ENCODE measurements at regions not wholly inside any gene's neighbourhood (a gene's known extent, or its start where the extent isn't known, plus 50 kb on each side); places are given as distances from the start of the nearest gene placed in this dataset.

DNA sequence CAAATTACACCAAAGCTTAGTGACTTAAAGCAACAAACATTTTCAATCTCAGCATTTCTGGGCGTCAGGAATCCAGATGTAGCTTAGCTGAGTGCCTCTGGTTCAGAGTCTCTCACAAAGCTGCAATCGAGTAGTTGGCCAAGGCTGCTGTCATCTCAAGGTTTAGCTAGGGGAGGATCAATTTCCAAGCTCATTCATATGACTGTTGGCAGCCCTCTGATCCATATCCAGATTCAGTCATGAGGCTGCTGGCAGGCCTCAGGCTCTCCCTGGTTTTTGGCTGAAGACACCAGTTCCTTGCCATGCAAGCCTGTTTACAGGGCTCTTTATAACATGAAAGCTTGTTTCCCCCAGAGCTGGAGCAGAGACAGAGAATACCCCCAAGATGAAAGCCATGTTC, 419.5 kb upstream of the TLE4 start:
- DNase-seq (ENCODE audit: low spot score), result no peak

DNA sequence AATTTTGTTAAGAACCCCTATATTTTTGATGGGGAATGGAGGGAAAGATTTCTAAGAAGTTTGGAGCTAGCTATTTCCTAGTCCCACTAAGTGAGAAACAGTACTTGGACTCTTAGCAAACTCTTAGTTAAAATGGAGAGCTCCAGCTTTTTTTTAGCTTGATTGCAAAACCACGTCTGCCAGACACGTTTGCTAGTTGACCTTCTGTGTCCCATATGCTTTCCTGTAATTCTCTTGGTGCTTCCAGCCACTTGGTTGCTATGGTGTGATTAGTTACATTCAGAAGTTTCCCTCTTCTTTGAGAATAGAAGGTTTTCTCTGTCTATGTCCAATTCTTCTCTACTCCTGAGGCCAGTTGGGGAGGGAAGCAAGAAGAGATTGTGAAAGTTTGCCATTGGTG, 417.0 kb upstream of the TLE4 start:
- DNase-seq (ENCODE audit: low spot score), result no peak

DNA sequence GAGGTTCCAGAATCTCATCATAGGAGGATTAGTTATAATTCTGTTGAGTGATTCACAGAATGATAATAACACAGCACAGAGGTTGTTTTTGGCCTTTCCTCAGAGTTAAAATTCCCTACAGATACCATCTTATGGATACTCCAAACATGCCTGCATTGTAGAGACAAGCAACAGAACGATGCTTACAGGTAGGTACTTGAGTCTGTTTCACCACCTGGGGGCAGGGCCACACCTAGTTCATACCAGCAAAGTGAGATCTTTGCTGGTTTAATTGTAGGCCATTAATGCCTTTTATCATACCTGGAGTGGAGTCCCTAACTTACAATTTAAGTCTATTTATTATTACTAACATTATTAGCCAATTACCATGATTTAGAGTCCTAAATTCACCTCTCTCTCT, 416.5 kb upstream of the TLE4 start:
- no peak for DNase-seq (ENCODE audit: low spot score)

DNA sequence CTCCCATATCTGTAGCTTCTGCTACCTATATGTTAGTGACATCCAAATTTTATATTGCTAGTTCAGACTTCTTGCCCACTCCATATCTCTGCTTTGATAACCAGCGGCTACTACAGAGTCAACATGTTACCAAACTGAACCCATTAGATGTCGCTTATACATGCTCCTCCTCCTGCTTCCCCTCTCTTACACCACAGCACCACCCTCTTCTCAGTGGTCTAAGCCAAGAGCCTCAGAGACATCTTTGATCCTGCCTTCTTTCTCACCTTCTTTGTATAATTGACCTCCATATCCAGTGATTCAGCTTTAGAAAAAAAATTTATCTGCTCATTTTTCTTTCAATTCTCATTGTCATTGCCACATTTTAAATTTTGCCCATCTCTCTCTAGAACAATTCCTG, 408.2 kb upstream of the TLE4 start:
- DNase-seq (ENCODE audit: low spot score), result no peak

DNA sequence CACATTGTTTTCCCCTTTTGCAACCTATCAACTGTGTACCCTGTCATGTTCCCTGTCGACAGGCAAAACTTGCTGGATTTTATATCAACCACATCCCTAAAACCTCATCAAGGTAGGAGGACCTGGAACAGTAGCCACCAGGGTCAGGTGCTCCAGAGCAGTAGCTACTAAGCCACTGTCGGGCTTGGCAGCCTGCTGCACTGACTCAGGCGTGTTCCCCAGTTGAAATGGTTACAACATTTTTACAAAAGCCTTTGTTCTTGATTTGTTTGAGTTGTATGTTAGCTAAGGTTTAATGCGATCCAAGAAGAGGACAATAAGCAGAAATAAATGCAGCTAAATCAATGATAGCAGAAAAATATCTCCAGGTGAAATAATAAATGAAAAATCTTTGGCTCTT, 407.4 kb upstream of the TLE4 start:
- no peak for DNase-seq (ENCODE audit: low spot score)

DNA sequence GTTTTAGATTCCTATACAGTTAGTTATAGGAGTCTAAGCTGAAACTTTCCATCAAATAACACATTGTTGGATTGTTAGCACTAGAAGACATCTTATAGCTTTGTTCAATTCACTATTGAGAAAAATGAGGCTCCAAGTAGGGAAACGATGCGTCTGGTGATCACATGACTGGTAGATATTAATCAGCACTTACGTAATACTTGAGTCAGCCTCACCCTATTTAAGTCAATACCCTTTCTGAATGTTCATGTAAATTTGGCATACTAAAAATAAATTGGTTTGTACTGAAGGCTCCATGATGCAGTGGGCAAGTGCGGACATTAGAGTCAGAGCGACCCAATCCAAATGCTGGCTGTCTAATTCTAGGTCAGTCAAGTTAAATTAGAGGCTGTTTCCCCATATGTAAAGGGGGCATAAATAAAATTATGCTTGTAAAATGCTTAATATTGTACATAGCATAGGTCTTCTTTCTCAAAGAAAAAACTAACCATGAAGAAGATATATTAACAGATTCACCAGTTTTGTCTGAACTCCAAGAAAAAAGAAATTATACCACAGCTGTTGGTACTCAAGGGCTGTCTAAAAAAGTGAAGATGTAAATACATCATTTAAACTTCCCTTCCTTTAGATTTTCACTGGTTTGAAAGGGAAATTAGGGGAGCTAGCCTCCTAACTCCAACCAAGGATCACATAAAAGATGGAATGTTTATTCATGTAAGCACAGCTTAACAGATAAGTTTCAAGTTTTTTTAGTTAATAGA, 406.6 kb upstream of the TLE4 start:
- DNase-seq (ENCODE audit: low spot score), result no peak

DNA sequence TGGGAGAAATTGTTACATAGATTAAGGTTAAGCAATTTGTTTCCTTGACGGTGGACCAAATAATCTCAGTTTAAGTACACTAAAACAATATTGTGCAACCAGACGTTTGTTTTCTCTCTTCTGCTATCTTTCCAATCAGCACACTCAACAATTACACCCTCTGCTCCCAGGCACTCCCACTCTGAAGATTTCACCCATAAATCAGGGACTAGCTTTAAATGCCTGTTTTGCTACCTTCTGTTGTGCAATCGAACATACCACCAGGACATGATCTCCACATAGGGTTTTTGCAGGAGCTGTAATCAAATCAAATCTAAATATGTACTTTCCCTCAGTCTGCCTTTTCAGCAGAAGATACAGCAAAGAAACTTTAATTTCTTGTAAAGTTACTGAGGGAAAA, 405.8 kb upstream of the TLE4 start:
- no peak for DNase-seq (ENCODE audit: low spot score)

DNA sequence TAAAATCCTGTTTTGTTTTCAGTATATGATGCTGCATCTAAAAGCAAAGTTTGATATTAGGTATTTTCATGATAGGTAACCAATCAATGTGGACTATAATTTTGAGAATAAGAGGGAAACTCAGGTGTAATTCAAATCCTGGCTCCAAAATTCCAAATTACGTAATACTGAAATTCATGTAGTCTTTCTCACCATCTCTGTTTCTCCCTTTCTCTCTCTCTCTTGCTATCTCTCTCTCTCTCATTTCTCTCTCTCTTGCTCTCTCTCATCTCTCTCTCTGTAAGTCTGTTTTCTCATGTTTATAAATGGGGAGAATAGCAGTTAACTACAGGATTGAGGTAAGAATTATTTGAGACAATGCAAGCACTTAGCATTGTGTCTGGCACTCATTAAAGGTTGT, 401.1 kb upstream of the TLE4 start:
- DNase-seq (ENCODE audit: low spot score), result no peak

DNA sequence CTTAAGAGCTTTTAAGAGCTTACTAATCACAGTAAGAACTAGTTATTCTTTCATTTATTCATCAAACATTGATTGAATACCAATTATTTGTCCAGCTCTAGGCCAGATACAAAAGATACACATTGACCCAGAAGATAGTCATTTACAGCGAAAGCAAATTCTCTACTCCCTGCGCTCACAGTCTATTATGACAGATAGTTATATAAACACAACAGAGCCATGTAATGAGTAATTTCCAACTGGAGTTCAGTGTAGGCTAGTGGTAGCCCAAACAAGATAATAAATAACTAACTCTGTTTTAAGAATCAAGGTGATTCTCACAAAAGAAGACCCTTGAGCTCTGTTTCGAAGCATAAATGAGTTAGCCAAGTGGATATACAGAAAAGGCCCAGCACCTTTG, 397.8 kb upstream of the TLE4 start:
- DNase-seq (ENCODE audit: low spot score), result no peak

DNA sequence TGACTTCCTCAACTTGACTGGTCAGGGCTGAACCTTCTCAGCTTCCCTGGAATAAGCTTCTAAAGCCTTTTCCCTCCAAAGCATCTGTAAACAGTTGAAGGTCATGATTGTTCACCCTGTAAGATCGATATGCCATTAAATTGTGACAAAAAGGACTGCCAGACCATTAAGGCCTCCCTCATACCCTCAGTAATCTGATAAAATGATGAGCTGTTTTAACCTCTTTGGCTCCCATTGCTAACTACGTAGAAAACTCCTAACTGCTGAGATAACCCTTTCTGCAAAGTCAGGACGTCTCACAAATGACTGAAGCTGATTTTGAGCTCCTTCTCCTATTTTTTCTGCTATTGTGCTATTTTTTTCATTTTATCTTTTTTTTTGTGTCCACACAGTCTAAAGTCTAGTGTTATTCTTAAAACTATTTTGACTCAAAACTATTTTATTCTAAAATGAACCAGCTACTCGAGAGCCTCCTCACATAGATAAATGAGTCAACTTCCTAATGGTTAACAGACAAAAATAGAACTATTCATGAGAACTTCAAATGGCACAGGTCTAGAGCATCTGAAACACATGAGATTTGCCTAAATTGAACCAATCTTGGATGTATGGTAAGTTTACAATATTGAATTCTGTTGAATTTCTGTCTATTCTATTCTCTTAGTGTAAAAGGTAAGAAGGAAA, 395.6 kb upstream of the TLE4 start:
- no peak for DNase-seq (ENCODE audit: low spot score)

DNA sequence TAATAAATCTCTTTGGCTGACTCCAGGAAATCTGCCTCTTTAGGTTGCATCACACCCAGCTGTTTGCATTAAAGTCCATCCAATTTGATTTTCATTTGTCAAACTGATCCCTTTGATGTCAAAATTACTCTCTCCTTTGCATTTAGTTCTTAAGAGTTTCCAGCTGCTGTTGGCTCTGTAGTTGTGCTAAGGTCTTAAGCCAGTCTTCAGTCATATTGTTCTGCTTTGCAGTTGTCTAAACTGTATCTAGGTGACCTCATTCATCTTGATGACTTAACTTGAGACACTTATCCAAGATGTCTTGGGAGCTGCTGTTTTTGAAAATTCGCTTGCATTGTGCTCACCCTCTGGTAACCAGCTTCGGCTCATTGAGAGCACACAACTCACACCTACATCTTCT, 386.9 kb upstream of the TLE4 start:
- no peak for DNase-seq (ENCODE audit: low spot score)

DNA sequence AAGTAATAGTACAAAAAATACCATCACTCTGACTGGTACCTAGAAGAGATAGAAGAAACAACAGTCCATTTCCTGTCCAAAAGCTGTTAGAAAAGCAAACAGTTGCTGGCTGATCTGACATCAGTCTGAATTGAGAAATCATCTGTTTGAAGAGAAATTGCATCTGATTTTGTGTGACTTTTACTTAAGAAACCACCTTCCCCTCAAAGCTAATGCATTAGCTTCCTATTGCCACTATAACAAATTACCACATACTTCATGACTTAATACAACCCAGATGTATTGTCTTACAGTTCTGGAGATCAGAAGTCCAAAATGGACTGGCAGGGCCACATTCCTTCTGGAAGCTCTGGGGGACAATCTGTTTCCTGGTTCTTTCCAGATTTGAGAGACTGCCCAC, 385.9 kb upstream of the TLE4 start:
- DNase-seq (ENCODE audit: low spot score), result no peak

DNA sequence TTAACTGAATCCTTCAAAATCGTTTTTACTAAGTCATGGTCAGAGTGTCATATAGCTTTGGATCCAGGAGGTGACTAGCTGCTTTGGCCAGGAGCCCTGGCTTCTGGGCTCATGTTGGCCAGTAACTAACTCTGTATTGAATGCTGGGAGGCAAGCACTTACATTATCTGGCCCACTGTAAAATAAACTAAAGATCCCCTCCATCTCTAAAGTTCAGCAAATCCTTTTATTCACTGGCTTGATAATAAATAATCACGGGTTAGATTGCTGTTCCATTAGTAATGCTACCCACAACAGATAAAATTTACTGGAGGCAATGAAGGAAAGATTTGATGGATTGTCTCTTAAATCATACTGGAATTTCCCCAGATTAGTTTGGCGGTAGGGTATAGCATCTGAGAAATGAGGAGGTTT, 382.2 kb upstream of the TLE4 start:
- DNase-seq (ENCODE audit: low spot score), result no peak

DNA sequence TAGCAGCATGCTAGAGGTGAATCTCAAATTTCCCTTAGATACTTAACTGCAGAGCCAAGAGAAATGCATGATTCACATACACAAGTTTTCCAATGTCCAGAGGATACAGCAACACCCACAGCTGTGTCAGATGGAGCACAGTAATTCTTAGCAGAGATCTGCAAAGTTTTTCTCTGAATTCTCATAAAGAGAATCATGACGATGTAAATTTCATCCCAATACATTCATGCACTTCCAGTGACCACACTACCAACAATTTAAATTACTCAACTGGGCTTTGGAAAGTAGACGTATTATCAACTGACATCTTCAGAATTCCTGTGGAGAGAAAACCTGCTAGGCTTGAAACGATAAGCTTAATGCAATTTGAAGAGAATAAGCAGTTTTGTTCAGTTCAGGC, 378.8 kb upstream of the TLE4 start:
- no peak for DNase-seq (ENCODE audit: low spot score)

DNA sequence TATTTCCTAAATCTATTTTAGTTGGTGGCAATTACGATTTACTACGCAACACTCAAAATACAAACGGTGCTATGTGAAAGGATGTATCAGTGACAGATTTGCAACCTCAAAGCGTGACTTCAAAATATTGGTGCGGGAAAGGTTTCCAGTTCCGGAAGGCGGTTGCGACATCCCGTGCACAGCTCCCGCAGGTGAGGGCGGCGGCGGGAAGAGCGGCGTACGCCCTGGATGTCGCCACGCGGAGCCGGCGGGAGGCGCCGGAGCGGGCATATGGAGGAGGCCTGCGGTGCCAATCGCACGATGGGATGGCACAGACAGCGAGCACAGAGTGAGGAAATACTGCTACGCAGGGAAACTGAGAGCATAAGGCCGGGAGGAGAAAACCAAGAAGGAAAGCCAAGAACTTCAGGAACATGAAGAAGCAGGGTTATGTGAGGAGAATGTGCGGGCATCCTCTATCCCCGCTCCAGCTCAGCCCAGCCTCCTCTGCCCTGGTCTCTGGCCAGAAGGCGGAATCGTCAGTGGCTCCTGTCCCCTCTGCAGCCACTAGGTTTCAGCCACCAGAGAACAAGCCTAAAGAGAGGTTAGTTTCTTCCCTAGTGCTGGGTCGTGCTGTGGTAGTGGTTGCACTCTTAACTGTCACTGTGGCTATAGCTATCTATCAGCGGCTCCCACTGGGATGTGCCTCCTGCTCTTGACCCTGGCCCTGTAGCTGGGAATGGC, 378.1 kb upstream of the TLE4 start:
- DNase-seq (ENCODE audit: low spot score), result no peak

DNA sequence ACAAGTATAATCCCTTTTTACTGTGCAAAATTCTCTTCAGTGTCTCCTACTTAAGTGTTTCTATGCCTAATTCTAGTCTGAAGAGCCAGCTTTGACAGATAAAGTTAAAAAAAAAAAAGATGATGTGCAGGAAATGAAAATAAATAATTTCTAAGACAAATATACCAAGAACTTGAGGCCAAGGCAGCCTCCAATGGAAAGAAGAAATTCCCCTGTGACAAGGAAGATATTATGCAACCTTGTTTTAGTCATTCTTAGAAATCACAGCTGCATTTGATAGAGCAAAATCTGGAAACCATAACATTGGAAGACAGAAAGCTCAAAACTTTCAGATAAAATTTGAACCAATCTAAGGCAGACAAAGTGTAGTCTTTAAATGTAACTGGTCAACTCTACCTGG, 375.9 kb upstream of the TLE4 start:
- no peak for DNase-seq (ENCODE audit: low spot score)

DNA sequence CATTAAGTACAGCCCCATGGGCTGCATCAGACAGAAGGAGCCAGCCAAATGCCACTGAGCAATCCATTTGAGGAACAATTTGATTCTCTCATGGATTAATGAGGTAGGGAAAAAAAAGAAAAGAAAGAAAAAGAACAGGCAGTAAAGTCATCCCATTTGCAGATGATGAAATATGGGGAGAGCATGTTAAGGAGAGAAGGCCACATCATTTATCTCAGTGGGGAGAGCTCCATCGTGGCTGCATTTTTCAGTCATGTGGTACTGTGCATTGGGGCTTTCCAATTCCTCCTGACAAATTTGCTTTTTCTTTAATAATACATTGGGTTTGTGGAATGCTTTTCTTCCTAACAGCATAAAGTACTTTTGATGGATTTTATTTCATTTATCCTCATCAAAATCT, 375.2 kb upstream of the TLE4 start:
- DNase-seq (ENCODE audit: low spot score), result no peak

DNA sequence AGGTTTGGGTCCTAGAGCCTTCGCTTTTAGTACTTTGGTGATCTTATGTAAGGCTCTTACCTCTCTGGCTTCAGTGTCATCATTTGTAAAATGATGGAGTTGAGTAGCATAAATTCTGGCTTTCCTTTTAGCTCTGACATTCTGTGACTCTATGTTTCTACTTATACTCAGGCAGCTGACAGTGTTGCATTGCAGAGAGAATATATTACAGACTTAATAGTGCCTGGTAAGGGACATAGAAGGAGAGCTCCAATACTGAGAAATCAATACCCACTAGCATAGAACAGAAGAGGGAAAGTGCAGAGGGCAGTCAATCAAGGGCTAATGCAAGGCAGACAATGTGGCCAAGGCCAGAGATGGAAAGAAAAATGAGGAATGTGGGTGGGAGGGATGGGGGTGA, 371.4 kb upstream of the TLE4 start:
- no peak for DNase-seq (ENCODE audit: low spot score)

DNA sequence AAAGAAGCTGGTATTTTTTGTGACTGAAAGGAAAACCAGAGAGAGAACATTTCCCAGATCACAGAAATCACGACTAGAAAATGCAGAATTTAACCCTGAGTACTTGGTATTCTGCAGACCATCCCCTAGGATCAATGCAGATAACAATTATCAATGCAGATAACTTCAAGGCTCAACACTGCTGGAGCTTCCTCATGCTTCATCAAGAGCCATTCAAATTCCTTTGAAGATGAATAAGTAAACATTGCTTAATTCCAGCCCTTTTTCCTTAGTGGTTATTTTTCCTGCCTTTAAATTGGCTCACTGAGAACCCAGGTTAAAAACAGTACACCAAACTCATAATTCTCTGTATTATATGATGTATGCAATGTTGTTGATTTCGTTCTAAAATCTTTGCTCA, 370.1 kb upstream of the TLE4 start:
- no peak for DNase-seq (ENCODE audit: low spot score)

DNA sequence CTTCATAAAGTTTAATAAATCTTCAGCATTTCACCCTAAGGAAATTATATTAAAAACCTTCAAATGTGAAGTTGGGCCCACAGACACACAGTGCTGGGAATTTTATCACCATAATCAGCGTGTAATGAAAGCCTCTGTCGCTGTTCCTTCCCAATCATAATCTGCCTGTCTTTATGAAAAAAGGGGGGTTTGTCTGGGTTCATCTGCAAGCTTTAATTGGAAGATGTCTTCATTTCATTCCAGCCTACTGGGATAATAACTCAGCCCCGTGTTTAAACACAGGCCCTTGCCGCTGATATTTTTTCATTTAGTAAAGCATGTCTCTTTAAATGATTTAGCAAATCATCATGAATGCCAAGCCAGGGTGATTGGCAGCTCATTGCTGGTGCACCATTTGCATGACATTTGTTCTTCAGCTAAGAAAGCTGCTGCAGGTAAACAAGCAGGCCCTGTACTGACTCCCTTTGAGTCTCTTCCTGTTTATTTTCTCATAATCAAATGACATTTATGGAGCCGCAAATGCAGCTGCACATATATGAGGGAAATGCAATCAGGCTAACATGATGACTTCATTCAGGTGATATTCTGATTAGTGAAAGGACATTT, 362.9 kb upstream of the TLE4 start:
- no peak for DNase-seq (ENCODE audit: low spot score)

DNA sequence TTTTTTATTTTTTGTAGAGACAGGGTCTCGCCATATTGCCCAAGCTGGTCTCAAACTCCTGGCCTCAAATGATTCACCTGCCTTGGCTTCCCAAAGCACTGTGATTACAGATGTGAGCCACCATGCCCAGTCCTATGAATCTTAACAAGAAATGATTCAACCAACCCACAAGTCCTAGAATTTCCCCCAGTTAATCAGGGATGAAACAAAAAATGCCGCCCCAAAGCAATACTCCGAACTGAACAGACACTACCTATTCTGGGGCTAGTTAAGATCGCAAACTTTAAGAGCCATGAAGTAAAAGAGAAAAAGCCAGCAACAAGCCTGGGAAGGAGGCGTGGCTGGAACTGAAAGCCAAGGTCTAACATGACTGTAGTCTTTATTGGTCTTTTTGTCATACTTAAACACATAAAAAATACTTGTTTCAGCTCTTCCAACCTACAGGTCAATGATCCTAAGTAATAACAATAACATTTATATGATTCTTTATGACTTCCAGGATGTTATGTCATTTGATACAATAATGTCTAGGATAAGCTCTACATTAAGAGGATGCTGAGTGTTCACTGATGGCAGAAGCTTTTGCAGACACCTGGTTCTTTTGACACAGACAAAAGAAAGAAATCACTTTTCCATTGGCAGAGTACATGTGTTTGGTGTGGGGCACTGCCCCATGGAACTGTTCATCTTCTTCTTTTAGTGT, 361.1 kb upstream of the TLE4 start:
- no peak for DNase-seq (ENCODE audit: low spot score)

DNA sequence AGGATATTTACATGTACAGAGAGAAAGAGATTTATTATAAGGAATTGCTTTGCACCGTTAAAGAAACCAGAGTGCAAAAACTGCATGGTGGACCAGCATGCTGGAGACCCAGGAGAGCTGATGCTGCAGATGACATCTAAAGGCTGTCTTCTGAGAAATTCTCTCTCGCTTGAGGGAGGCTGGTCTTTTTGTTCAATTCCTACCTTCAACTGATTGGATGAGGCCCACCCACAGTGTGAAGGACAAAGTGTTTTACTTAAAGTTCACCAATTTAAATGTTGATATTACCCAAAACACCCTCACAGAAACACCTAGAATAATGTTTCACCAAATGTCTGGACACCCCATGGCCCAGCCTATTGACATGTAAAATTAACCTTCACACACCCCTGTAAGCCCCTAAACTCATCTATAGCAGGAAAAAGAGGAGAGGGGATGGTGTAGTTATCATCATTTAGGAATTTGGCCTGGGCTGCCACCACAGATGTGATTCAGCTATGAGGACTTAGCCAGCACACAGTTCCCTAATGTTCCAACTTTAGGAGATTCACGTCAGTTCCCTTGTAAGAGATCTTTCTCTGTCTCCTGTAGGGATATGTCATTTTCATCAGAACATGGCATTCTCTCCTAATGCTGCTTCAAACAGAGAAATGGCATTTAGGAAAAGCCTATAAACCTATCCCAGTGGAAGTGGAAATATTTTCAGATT, 358.2 kb upstream of the TLE4 start:
- no peak for DNase-seq (ENCODE audit: low spot score)

All from HuH-7.5 (cell line).